NT2/D1 (cell line): ENCODE measurements at regions not wholly inside any gene's neighbourhood (a gene's known extent, or its start where the extent isn't known, plus 50 kb on each side); places are given as distances from the start of the nearest gene placed in this dataset.

Experiments used
- DNase-seq: peaks from one replicate; pipeline ENCODE4 v3.0.0-alpha.2; 2011; ENCODE audit warnings: low read depth, low spot score
- H3K27me3 ChIP-seq: 2 replicates; pipeline ENCODE4 v1.6.0; 2011; ENCODE audit warnings: mild to moderate bottlenecking; ENCODE audit not compliant: insufficient read length, insufficient read depth
- H3K36me3 ChIP-seq: 2 replicates; pipeline ENCODE4 v1.6.1; 2011; ENCODE audit warnings: mild to moderate bottlenecking, low read length, mixed read lengths; ENCODE audit not compliant: insufficient read depth, insufficient read length
- H3K4me1 ChIP-seq: 2 replicates; pipeline ENCODE4 v1.5.1; 2011; ENCODE audit not compliant: insufficient read depth, insufficient read length
- H3K4me3 ChIP-seq: 2 replicates; pipeline ENCODE4 v1.5.1; 2011; ENCODE audit warnings: low read depth; ENCODE audit not compliant: insufficient read length
- H3K9ac ChIP-seq: 2 replicates; pipeline ENCODE4 v1.6.0; 2011; ENCODE audit warnings: low read depth; ENCODE audit not compliant: insufficient read length
- H3K9me3 ChIP-seq: 2 replicates; pipeline ENCODE4 v1.5.1; 2011; ENCODE audit warnings: mild to moderate bottlenecking, low read length; ENCODE audit not compliant: insufficient read depth
- SUZ12 ChIP-seq: IDR thresholded peaks from 2 replicates; pipeline ENCODE4 v1.6.1; 2011; ENCODE audit not compliant: insufficient read length, insufficient read depth; ENCODE audit errors: extremely low read depth
- YY1 ChIP-seq: IDR thresholded peaks from 2 replicates; pipeline ENCODE4 v1.6.1; 2011; ENCODE audit not compliant: insufficient read length, insufficient read depth
- ZNF274 ChIP-seq: IDR thresholded peaks from 2 replicates; pipeline ENCODE4 v1.6.1; 2011; ENCODE audit warnings: mild to moderate bottlenecking, low read depth, low read length

DNA sequence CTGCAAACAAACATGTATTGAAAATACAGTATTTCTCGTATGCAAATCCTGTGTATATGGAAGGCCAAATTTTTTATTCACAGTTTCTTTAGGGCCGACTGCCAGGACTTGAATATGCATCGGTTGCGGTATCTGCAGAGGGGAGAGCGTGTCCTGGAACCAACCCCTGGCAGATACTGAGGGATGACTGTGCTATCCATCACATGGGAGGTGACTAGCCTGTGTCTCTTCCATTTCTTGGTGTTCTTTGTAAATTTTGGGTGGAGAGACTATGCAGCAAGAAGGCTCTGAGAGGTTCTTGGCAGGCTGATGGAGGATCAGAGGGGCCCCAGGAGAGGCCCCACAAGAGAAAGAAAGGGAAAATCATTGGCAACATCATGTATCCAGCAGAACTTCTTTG, 384.3 kb downstream of the YTHDC2 start:
- no peaks in the 10 kb centered on the region for H3K27me3 ChIP-seq
- H3K36me3 ChIP-seq = no peaks in the 10 kb centered on the region
- no peak for DNase-seq
- no peak overlapping the region for H3K9ac ChIP-seq
- TF ChIP-seq ZNF274 (no peak), YY1 (no peak), SUZ12 (no peak)
- H3K4me3 ChIP-seq = no peak overlapping the region
- no peaks in the 10 kb centered on the region for H3K9me3 ChIP-seq
- no peaks in the 10 kb centered on the region for H3K4me1 ChIP-seq

DNA sequence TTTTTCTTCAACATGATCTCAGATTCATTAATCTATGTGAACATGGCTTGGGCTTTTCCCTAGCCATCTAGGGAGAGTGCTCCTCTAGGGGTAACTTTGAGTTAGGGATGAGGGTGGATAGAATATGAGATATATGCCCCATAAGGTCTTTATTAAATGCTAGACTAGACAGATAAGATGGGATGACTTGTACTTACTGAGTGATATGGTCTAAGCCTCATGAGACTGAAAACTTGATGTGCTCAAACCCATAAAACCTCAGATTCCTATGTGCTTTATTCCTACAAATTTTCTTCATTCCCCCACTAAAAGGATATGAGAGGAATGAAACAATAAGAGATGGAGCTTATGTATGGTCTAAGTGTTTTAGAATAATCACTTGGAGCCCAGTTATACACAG, 386.6 kb downstream of the YTHDC2 start:
- TF ChIP-seq YY1 (no peak), SUZ12 (no peak)
- Histone ChIP-seq H3K27me3 (no peaks in the 10 kb centered on the region), H3K9ac (no peak overlapping the region), H3K36me3 (no peaks in the 10 kb centered on the region), H3K4me1 (no peaks in the 10 kb centered on the region), H3K9me3 (no peaks in the 10 kb centered on the region), H3K4me3 (no peak overlapping the region)
- no peak for DNase-seq

DNA sequence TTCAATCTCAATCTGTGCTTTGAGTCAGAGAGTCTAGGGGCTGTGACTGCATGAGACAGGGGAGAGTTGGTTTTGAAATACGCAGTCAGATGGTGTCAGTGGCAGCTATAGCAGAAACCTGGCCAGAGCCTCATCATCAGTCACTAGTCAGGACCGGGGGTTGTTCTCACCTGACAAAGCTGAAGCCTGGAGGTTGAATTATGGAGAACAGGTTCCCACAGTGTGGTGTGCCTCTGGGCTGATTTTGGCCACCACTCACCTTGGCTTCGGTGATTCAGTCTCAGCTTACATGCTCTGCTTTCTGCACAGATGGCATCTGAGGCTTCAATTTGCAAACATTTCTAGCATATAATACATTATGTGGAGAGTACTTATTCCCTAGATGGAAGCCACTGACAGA, 387.3 kb downstream of the YTHDC2 start:
- H3K4me3 ChIP-seq = no peak overlapping the region
- H3K36me3 ChIP-seq = no peaks in the 10 kb centered on the region
- no peaks in the 10 kb centered on the region for H3K27me3 ChIP-seq
- TF ChIP-seq SUZ12 (no peak), ZNF274 (no peak), YY1 (no peak)
- H3K9me3 ChIP-seq = no peaks in the 10 kb centered on the region
- no peaks in the 10 kb centered on the region for H3K4me1 ChIP-seq
- no peak for DNase-seq
- no peak overlapping the region for H3K9ac ChIP-seq

DNA sequence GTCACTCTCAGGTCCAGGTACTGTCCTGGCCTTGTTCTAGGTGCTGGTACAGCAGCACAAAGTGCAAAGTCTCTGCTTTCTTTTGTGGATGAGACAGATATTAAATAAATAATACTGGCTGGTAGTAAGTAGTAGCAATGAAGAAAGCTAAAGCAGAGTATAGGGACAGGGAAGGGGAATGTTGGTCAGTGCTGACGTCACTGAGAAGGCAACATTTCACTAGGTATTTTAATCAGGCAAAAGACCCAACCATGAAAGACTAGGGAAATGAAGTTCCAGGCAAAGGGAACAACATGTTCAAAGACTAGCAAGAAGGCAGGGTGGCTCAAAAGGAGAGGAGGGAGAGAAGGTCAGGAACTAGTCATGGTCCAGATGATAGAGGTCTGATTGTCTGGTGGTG, 388.2 kb downstream of the YTHDC2 start:
- TF ChIP-seq ZNF274 (no peak), YY1 (no peak), SUZ12 (no peak)
- no peaks in the 10 kb centered on the region for H3K9me3 ChIP-seq
- no peak for DNase-seq
- no peaks in the 10 kb centered on the region for H3K4me1 ChIP-seq
- H3K4me3 ChIP-seq = no peak overlapping the region
- no peaks in the 10 kb centered on the region for H3K36me3 ChIP-seq
- H3K27me3 ChIP-seq = no peaks in the 10 kb centered on the region
- no peak overlapping the region for H3K9ac ChIP-seq

DNA sequence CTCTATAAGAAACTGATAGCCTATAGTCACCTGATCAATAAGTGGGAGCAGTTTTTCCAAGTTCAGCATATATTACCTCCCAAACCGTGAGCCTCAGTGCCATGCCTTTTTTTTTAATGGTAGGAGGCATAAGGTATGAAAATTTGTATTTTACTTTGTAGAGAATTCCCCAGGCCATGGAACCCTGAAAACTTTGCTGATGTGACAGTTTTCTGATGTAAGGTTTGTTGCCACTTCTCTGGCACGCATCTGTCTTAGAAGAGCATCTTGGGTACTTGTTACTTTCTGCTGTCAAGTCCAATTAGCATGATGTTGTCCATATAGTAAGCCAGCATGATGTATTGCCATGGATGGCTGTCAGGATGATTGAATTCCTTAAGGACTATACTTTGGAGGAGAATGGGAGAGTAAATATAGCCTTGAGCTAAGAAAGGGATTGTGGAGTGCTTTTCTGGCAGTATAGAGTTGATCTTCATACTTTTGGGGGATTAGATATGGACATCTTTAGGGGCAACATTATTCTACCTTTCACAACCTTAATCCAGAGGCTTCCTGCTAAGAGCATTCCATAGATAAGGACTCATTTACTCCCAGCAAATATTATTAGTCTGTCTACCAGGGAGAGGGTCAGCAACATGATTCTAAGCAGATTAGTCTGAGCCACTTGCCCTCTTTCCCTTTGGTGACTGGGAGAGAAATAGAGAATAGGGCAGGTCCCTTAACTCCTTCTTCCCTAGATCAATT, 389.6 kb downstream of the YTHDC2 start:
- Histone ChIP-seq H3K9me3 (no peaks in the 10 kb centered on the region), H3K36me3 (no peaks in the 10 kb centered on the region), H3K4me3 (no peak overlapping the region), H3K9ac (no peak overlapping the region), H3K4me1 (no peaks in the 10 kb centered on the region), H3K27me3 (no peaks in the 10 kb centered on the region)
- no peak for DNase-seq
- no peak for TF ChIP-seq YY1
- no peak for TF ChIP-seq ZNF274
- TF ChIP-seq SUZ12 = no peak

DNA sequence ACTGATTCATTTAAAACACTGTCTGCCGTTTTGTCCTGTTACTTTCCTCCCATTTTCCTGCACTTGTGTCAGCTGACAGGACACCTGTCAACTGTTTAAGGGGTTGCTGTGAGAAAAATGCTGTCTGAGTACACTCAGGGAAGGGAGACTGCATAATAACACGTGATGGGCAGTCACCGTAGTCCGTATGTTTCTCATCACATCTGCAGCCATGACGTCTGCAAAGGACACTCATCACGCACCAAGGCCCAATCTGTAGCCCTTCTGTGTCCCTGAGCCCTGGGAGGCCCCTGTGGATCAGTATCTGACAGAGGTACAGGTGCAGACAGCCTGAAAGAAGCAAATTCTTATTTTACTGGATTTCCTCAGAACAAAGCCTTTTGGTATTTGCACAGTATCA, 396.3 kb downstream of the YTHDC2 start:
- DNase-seq = no peak
- Histone ChIP-seq H3K27me3 (no peaks in the 10 kb centered on the region), H3K4me1 (no peaks in the 10 kb centered on the region), H3K36me3 (no peaks in the 10 kb centered on the region), H3K9me3 (no peaks in the 10 kb centered on the region), H3K4me3 (no peak overlapping the region), H3K9ac (no peak overlapping the region)
- TF ChIP-seq ZNF274 (no peak), YY1 (no peak), SUZ12 (no peak)

DNA sequence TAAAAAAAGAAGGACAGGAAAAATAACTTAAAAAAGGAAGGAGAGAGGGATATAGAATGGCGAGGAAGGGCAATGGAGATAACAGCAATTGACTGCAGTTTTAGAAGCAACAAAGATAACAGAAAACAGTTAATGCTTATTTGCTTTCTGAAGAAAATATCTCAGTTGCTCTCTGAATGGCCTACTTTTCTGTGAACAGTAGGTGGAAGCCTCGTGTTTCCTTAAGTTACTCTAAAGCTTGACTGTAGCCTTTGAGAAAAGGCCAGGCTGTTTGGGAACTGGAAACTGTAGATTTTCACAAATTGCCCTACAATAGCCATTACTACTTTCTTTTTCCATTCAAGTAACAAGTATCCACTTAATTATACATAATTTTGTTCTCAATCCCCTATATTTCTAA, 404.5 kb downstream of the YTHDC2 start:
- Histone ChIP-seq H3K36me3 (no peaks in the 10 kb centered on the region), H3K4me1 (no peaks in the 10 kb centered on the region), H3K4me3 (no peak overlapping the region), H3K9me3 (no peaks in the 10 kb centered on the region), H3K27me3 (no peaks in the 10 kb centered on the region), H3K9ac (no peak overlapping the region)
- DNase-seq = no peak
- no peak for TF ChIP-seq SUZ12
- TF ChIP-seq YY1 = no peak
- no peak for TF ChIP-seq ZNF274

DNA sequence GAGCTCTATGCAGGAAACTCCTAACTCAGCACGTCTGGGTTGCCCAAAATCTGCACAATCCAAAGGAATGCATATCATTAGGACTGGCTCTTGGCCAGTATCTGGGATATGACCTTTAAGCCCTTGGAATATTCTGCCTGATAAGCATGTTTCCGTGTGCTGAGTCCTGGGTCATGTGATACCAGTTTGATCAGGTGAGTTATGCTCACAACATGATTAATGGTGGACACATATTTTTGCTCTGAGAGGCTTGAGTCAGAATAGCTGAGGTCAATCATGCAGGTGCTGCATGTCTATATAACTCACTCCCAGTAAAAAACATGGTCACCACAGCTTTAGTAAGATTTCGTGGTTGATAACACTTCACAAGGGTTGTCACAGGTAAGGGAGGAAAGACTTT, 408.8 kb downstream of the YTHDC2 start:
- no peaks in the 10 kb centered on the region for H3K27me3 ChIP-seq
- no peaks in the 10 kb centered on the region for H3K4me1 ChIP-seq
- H3K9me3 ChIP-seq = no peaks in the 10 kb centered on the region
- no peak overlapping the region for H3K9ac ChIP-seq
- H3K4me3 ChIP-seq = no peak overlapping the region
- no peaks in the 10 kb centered on the region for H3K36me3 ChIP-seq
- no peak for DNase-seq
- TF ChIP-seq YY1 (no peak), ZNF274 (no peak), SUZ12 (no peak)
